PFSK-1 (cell line): ENCODE measurements at regions not wholly inside any gene's neighbourhood (a gene's known extent, or its start where the extent isn't known, plus 50 kb on each side); places are given as distances from the start of the nearest gene placed in this dataset.

Source experiments
- POLR2AphosphoS5 ChIP-seq: IDR thresholded peaks from 2 replicates; pipeline ENCODE4 v1.6.1; 2012; ENCODE audit warnings: low read depth, mild to moderate bottlenecking, control low read depth, low read length, moderate library complexity
- REST ChIP-seq, 2 experiments: IDR thresholded peaks; 2 replicates each; pipeline versions ENCODE4 v1.6.1 to v1.8.0; 2011 to 2012; ENCODE audit warnings: low read depth in 2 of 2, low read length in 2 of 2, control low read depth in 1 of 2, inconsistent platforms in 1 of 2, mild to moderate bottlenecking in 1 of 2, moderate library complexity in 1 of 2; ENCODE audit not compliant: insufficient read depth in 1 of 2
- TAF1 ChIP-seq: IDR thresholded peaks from 2 replicates; pipeline ENCODE4 v1.6.1; 2012; ENCODE audit warnings: low read length, control low read depth, borderline replicate concordance; ENCODE audit not compliant: insufficient read depth

GRCh38 chr20:41889126-41889843 is 271.1 kb upstream of the CHD6 start:
- TF ChIP-seq REST (IDR thresholded peaks at IDR 0.05; ENCODE audit: insufficient read depth in 1 of 2, low read depth in 2 of 2, low read length in 2 of 2) (no peak), TAF1 (no peak), POLR2AphosphoS5 (no peak)
